ENCODE measurements at regions not wholly inside any gene's neighbourhood (a gene's known extent, or its start where the extent isn't known, plus 50 kb on each side); places are given as distances from the start of the nearest gene placed in this dataset.

- TF ChIP-seq CTCF (IDR thresholded peaks at IDR 0.05) (no peak), POLR2A (IDR thresholded peaks at IDR 0.05) (no peak)
Measured at GRCh38 chr4:32686123-32686522, 1966.0 kb downstream of the PCDH7 start.

Measured in right lobe of liver (tissue), 4 donors.